ENCODE measurements at regions not wholly inside any gene's neighbourhood (a gene's known extent, or its start where the extent isn't known, plus 50 kb on each side); places are given as distances from the start of the nearest gene placed in this dataset.

- Histone ChIP-seq H3K9ac (ENCODE audit: low read depth, low read length) (no peak overlapping the region), H2BK120ac (ENCODE audit: low read depth, low read length) (no peak overlapping the region), H4K91ac (ENCODE audit: insufficient read depth, low read depth, low read length) (no peak overlapping the region), H3K9me3 (ENCODE audit: control insufficient read depth, insufficient read depth, low read length) (peaks cover 14% of the 10 kb centered on the region; the same call in 1 of the 2 replicates), H2BK5ac (ENCODE audit: low read depth, low read length, poor library complexity, severe bottlenecking) (no peak overlapping the region), H3K56ac (ENCODE audit: extremely low read depth, insufficient read depth, low read length) (no peak overlapping the region), H3K14ac (replicated peaks; ENCODE audit: low read depth, low read length) (no peak overlapping the region), H2AK9ac (replicated peaks; ENCODE audit: low read depth, low read length, poor library complexity) (no peak overlapping the region), H3K4me3 (ENCODE audit: insufficient read depth, low read depth, low read length) (no peak overlapping the region), H3K4me1 (ENCODE audit: control insufficient read depth, insufficient read depth, low read length) (no peaks in the 10 kb centered on the region), H2BK20ac (ENCODE audit: low read depth, low read length) (no peak overlapping the region), H3K36me3 (ENCODE audit: control insufficient read depth, insufficient read depth, low read length) (no peaks in the 10 kb centered on the region), H2AK5ac (ENCODE audit: low read depth, low read length) (no peak overlapping the region), H4K20me1 (ENCODE audit: insufficient read depth, low read length) (no peaks in the 10 kb centered on the region), H4K8ac (ENCODE audit: low read depth in 2 of 2, low read length in 2 of 2) (no peak overlapping the region), H3K4me2 (ENCODE audit: low read depth, low read length) (no peak overlapping the region), H3K9me1 (ENCODE audit: insufficient read depth, low read length) (no peaks in the 10 kb centered on the region), H3K23ac (ENCODE audit: low read depth, low read length) (no peak overlapping the region), H3K27ac (ENCODE audit: insufficient read depth, low read length) (no peak overlapping the region), H3K4ac (ENCODE audit: low read depth, low read length) (no peak overlapping the region), H2BK15ac (ENCODE audit: low read depth, low read length) (no peak overlapping the region), H3K79me1 (ENCODE audit: low read depth in 1 of 2, low read length in 2 of 2) (no peaks in the 10 kb centered on the region), H3K18ac (ENCODE audit: low read depth, low read length) (no peak overlapping the region), H2AFZ (replicated peaks; ENCODE audit: low read length, poor library complexity) (no peak overlapping the region), H4K5ac (ENCODE audit: low read depth, low read length) (no peak overlapping the region), H3K27me3 (ENCODE audit: control insufficient read depth, insufficient read depth, low read length) (no peaks in the 10 kb centered on the region)
- intact Hi-C loops (cut with micrococcal nuclease) (no loop called here), in situ Hi-C loops (cut with MboI; ENCODE audit: low sequenced_read_pairs) (no loop called here), dilution Hi-C loops (cut with HindIII; ENCODE audit: low sequenced_read_pairs, unreplicated experiment) (no loop called here)
- POLR2A ChIA-PET (ENCODE audit: unreplicated experiment) = no interaction called here
- CTCF ChIA-PET = no interaction called here
- TF ChIP-seq RCOR1 (IDR thresholded peaks at IDR 0.05; ENCODE audit: insufficient replicate concordance, low read length) = no peak
- TF ChIP-seq BHLHE40 (IDR thresholded peaks at IDR 0.05; ENCODE audit: low read depth, low read length) = no peak
- no peak for TF ChIP-seq MAZ (IDR thresholded peaks at IDR 0.05; ENCODE audit: borderline replicate concordance, low read depth, low read length)
- no peak for TF ChIP-seq SMC3 (IDR thresholded peaks at IDR 0.05; ENCODE audit: low read depth, low read length)
- TF ChIP-seq ELK1 (IDR thresholded peaks at IDR 0.05; ENCODE audit: borderline replicate concordance, low read depth, low read length) = no peak
- no peak for TF ChIP-seq RFX5 (IDR thresholded peaks at IDR 0.05; ENCODE audit: low read depth, low read length)
- no peak for TF ChIP-seq CHD1 (IDR thresholded peaks at IDR 0.05; ENCODE audit: low read depth, low read length)
- no peak for DNase-seq
- WGBS, 2 experiments (ENCODE audit: extremely low coverage in 2 of 2, insufficient read length in 1 of 2) = 47% methylated on average over 2 of the region's 11 CpGs; no CpG with 5 or more reads in 1 of the 2 experiments
- ATAC-seq (ENCODE audit: low read depth) = no peak
- BruUV-seq (replicated peaks) = no TSS peak
Measured at GRCh38 chr7:153847828-153848227, 204.4 kb upstream of the DPP6 start.
